DMS 273 (cell line): ENCODE measurements at regions not wholly inside any gene's neighbourhood (a gene's known extent, or its start where the extent isn't known, plus 50 kb on each side); places are given as distances from the start of the nearest gene placed in this dataset.
"Not testable (repeated sequence)": the region's sequence is repeated elsewhere in the genome, so short reads cannot be mapped to it uniquely, and the experiment has no call there.

Experiments used
- DNase-seq: peaks from one replicate; lab custom pipeline; 2025; ENCODE audit not compliant: unreplicated experiment; lab: John Stamatoyannopoulos, UW

GRCh38 chr10:33071857-33072256 lies 113.8 kb upstream of the ITGB1 start:
- DNase-seq = no peak

DNA sequence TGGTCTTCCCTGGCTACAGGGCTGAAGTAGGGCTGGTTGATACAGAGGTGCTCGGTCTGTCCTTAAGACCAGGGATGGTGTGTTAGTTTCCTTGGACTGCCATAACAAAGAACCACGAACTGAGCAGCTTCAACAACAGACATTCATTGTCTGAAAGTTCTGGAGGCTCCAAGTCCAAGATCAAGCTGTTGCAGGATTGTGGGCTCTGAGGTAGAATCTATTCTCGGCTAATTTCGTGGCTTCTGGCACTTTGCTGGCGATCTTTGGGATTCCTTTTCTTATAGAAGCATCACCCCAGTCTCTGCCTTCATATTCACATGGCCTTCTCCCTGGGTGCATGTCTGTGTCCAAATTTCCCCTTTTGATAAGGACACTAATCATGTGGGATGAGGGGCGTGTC lies 112.1 kb upstream of the ITGB1 start:
- DNase-seq = no peak

DNA sequence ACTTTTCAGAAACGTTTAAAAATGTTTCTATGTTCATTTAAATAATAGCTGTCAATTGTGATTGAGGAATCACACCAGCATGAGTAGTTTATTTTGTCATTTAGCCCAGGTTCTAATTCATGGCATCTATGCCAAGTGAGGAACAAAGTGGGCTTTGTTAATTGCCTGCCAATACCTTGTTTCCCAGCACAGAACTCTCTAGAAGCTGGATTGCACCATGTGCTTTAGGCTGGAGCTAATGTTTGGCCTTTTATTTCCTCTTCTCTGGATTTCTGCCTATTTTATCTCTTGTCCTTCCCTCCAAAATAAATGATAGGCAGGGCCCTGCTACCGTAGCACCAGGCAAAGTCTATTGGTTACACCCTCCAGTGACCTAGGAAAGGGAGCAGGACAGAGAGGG lies 109.9 kb upstream of the ITGB1 start:
- no peak for DNase-seq

DNA sequence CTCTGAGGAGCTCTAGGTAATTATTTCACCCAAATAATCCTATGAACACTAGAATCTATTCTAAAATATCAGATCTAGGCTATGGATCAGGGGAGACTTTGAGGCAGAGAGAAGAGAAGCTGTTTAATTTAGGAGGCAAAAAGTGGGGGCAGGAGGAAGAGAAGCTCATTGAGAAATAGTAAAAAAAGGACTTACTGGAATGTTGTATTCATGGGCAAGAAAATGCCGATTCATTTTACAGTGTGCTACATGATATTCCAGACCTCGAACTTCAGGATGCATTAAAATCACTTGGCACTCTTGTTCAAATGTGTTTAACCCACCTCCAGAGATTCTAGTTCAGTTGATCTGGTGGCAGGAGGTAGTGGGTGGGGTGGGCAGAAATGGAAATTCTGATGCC lies 109.5 kb upstream of the ITGB1 start:
- no peak for DNase-seq

DNA sequence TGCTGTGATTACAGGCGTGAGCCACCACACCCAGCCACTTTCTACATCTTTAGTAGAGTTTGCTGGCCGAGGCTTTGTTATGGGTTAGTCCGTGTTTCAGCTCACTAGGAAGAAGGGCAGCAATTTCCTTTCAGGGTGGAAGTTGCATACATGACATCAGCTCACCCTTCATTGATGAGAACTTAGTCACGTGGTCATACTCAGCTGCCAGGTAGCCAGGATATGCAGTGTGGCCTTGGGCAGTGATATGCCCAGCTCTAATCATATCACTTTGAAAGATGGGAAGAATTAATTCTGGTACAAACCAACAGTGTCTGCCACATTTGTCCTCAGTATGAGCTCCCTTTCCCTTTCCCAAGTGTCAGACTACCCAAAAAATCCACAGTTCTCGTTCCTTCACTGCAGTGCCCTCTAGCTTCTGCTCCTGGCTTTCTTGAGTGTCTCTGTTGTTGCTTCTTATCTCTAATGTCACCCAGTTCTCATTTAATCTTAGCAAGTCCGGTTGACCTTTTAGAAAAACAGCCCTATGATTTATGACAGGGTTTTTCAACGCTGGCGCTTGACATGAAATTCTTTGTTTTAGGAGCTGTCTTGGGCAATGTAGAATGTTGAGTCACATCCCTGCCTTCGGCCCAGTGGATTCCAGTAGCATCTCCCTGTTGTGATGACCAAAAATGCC lies 108.7 kb upstream of the ITGB1 start:
- no peak for DNase-seq

GRCh38 chr10:33065111-33065510 lies 107.1 kb upstream of the ITGB1 start:
- no peak for DNase-seq

GRCh38 chr10:33064706-33065105 lies 106.7 kb upstream of the ITGB1 start:
- DNase-seq = no peak

DNA sequence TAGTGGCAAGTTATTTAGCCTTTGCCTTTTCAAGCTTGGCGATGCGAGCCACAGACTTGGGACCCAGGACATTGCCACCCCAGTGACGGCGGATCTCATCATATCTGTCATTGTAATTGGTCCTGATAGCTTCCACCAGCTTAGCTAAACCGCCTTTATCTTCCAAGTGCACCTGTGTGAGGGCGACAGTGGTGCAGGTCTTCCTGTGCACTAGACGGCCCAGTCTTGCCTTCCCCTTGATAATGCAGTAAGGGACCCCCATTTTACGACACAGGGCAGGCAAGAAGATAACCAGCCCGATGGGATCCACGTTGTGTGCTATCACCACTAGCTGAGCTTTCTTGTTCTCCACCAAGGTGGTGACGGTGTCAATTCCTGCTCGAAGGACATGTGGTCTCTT lies 99.6 kb upstream of the ITGB1 start:
- DNase-seq = no peak

DNA sequence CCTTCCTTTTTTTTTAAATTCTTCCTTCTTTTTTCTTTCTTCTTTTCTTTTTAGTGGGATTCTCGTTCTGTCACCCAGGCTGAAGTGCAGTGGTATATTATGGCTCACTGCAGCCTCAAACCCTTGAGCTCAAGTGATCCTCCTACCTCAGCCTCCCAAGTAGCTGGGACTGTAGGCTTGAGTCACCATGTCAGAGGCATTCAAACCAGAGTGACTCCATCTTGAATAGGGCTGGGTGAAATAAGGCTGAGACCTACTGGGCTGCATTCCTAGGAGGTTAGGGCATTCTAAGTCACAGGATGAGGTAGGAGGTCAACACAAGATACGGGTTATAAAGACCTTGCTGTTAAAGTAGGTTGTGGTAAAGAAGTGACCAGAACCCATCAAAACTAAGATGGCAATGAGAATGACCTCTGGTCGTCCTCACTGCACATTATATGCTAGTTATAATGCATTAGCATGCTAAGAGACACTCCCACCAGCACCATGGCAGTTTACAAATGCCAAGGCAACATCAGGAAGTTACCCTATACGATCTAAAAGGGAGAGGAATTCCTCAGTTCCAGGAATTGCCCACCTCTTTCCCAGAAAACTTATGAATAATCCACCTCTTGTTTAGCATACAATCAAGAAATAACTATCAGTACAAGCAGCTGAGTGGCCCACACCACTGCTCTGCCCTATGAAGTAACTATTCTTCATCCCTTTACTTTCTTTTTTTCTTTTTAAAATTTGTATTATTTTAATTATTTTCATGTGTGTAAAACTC lies 99.0 kb upstream of the ITGB1 start:
- DNase-seq = no peak

DNA sequence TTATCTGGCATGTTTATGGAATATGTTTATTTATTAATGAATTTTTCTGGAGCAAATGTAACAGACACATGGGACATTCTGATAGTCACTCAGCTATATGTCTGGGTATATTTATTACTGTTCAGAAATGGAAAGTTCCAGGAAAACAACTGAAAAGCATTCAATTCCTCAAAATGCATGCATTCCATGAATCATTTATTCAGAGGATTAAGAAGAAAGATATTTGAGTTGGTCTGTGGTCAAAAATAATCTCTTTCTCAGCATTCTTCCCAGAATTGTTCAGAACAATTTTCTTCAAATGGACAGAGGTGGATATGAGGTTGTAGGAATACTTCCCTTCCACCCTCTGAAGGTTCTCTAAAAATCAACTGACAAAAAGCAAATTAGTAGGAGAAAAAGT lies 97.6 kb upstream of the ITGB1 start:
- DNase-seq = no peak

- no peak for DNase-seq
Measured at GRCh38 chr10:33052915-33053810, 95.1 kb upstream of the ITGB1 start.

GRCh38 chr10:33052263-33052875 lies 94.3 kb upstream of the ITGB1 start:
- DNase-seq = no peak

DNA sequence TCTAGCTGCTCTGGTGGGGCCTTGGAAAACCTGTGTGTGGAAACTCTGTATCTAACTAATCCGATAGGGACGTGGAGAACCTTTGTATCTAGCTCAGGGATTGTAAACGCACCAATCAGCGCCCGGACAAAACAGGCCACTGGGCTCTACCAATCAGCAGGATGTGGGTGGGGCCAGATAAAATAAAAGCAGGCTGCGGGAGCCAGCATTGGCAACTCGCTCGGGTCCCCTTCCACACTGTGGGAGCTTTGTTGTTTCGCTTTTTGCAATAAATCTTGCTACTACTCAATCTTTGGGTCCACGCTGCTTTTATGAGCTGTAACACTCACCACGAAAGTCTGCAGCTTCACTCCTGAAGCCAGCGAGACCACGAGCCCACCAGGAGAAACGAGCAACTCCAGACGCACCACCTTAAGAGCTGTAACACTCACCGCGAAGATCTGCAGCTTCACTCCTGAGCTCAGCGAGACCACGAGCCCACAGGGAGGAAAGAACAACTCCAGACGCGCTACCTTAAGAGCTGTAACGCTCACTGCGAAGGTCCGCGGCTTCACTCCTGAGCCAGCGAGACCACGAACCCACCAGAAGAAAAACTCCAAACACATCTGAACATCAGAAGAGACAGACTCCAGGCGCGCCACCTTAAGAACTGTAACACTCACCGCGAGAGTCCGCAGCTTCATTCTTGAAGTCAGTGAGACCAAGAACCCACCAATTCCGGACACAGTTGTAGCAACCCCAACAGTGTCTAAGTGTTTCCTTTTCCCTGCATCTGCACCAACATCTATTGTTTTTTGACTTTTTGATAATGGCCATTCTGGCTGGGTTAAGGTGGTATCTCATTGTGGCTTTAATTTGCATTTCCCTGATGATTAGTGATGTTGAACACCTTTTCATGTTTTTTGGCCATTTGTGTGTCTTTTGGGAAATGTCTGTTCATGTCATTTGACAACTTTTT lies 92.2 kb upstream of the ITGB1 start:
- not testable (repeated sequence) for DNase-seq

GRCh38 chr10:33048223-33048622 lies 90.2 kb upstream of the ITGB1 start:
- no peak for DNase-seq

DNA sequence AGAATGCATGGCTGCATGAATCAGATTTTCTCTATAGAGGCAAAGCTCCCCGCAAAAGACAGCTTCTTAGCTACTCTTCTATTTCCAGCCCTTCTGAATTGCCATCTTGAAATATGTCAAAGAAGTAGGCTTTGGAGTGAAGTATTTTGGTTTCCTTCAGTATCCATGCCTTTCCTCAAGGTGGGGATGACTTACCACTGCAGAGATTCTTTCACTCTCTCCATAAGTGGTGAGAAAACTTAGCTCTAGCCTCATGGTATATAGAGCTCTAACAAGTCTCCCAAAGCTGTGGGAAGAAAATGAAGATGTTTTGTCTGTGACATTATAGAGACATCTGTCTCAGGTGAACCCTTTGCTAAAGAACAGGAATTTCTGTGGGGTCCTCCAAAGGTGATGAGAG lies 89.6 kb upstream of the ITGB1 start:
- DNase-seq = no peak

DNA sequence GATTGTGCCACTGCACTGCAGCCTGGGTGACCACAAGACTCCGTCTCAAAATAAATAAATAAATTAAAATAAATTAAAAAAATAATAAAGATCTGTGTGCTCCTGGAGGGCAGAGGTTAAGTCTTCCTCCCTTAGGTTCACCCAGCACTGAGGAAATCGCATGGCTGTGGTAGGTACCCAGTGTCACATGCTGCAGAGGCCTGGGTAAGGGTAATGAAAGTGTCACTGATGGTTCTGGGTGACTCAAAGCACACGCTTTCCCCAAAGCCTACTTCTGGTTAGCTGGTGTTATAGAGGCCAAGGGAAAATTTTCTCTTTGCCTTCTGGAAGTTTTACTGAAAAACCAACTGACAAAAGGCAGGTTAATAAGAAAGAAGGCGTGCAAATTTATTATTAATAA lies 88.8 kb upstream of the ITGB1 start:
- no peak for DNase-seq

DNA sequence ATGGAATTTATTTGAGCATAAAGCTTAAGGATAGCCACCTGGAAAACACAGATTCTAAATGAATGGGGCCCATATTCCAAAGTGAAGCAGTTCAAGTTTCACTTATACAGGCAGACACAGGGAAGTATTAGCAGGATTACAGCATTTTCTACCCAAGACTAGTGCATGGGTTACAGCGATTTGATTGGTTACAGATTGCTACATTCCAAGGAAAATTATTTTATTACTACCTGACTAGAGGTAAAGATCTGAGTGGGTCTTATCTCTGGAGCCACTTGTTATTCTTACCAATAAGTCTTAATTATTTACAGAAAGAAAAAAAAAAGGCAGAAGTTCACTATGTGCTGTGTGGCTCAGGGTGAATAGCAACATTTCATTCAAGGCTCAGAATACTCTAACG lies 87.4 kb upstream of the ITGB1 start:
- no peak for DNase-seq

DNA sequence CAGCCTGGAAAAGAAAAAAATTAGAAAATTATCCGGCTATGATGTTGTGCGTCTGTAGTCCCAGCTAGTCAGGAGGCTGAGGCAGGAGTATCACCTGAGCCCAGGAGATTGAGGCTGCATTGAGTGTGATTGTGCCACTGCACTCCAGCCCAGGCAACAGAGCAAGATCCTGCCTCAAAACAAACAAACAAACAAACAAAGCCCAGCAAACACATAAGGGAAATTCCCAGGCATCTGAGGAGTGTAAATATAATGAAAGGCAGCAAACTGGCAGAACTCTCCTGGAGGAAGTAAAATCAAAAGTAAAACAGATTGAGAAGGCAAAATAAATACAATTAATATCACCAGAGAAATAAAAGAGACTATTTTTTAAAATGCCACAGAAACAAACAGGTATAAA lies 84.5 kb upstream of the ITGB1 start:
- no peak for DNase-seq

- no peak for DNase-seq
Measured at GRCh38 chr10:33041783-33042437, 83.9 kb upstream of the ITGB1 start.

DNA sequence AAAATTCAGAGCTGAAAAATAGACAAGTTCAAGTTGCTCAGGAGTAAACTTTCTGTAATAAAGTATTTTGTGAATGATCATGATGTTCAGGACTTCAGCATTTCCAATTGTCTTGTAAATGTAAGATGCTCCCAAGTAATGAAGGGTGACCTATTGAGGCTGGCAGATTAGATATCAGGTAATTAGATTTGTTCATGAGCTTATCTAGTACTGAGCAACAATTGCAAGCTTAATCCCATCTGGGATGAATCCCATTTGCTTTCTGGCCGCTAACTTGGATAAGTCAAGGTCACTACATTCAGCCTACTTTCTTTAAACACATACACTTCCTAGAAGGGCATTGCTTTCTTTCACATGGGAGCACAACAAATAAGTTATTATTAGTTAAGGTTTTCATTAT lies 82.4 kb upstream of the ITGB1 start:
- DNase-seq = no peak
